HG02943 (cell line): ENCODE measurements at regions not wholly inside any gene's neighbourhood (a gene's known extent, or its start where the extent isn't known, plus 50 kb on each side); places are given as distances from the start of the nearest gene placed in this dataset.
"Not testable (repeated sequence)": the region's sequence is repeated elsewhere in the genome, so short reads cannot be mapped to it uniquely, and the experiment has no call there.

Experiments used
- ATAC-seq: cut with Tn5 transposase; IDR thresholded peaks from one replicate; pipeline ENCODE4 v1.9.1; 2021; ENCODE audit warnings: mild to moderate bottlenecking, low read depth, moderate library complexity; ENCODE audit not compliant: unreplicated experiment

GRCh38 chr6:68038815-68039408 is 596.2 kb upstream of the ADGRB3 start:
- ATAC-seq = no peak

DNA sequence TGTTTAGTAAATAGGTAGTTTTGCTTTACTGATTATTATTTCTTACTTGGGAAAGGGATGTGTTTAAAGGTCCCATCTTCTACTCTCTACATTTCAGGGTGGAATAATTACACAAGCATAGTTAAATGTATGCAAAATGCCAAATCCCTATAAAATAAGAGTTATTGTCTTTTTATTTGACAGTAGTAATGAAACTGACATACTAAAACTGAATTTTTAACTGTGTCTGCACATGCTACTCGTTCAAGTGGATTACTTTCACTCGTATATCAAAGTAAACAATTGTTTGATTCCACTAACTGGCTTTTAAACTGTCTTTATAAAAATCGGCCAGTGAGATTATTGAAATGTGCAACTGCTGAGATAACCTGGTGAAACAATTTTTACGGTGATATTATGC is 602.9 kb upstream of the ADGRB3 start:
- ATAC-seq = no peak

- ATAC-seq = no peak
These were observed 604.0 kb upstream of the ADGRB3 start for GRCh38 chr6:68031054-68031453.

DNA sequence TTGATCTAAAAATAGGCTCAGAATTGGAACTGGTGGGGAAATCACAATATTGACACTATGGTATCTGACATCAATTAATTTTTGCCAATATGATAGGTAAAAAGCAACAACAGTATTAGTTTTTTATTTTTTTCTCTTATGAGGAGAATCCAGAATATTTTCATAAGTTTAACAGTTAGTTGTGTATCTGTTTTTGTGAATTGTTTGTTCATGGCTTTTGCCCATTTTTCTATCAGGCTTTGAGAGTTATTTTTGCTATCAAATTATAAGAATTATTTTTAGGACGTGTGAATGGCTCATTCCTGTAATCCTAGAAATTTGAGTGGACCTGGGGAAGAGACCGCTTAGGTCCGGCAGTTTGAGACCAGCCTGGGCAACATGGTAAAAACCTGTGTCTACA is 608.6 kb upstream of the ADGRB3 start:
- ATAC-seq = no peak

- ATAC-seq = no peak
These were observed 609.3 kb upstream of the ADGRB3 start for GRCh38 chr6:68025764-68026163.

GRCh38 chr6:68024570-68025269 is 610.4 kb upstream of the ADGRB3 start:
- ATAC-seq = no peak

DNA sequence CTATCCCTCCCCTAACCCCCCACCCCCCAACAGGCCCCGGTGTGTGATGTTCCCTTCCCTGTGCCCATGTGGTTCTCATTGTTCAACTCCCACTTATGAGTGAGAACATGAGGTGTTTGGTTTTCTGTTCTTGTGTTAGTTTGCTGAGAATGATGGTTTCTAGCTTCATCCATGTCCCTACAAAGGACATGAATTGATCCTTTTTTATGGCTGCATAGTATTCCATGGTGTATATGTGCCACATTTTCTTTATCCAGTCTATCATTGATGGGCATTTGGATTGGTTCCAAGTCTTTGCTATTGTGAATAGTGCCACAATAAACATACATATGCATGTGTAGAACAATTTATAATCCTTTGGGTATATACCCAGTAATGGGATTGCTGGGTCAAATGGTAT is 612.1 kb upstream of the ADGRB3 start:
- ATAC-seq = not testable (repeated sequence)

DNA sequence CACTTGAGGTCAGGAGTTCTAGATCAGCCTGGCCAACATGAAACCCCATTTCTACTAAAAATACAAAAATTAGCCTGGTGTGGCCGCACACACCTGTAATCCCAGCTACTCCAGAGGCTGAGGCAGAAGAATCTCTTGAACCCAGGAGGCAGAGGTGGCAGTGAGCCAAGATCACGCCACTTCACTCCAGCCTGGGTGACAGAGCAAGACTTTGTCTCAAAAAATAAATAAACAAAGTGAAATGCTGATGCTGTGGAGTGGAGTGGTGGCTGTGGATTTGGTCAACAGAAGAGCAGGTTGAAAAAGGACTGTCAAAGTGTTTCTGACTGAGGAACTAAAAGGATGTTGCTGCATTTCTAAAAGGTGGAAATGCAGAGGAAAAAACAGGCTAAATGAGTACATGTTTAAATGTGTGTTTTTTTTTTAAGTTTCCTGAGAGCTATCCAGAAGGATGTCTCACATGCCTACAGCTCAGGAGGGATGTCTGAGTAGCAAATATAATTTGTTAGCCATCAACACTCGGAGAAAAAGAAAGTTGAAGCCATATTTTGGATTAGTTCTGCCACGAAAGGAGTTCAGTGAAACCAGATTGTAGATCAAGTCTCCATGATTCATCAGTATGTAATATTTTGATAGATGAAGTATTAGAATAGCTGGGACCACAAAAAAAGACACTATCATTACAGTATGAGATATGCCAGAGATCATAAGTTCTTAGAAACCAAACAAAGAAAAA is 621.1 kb upstream of the ADGRB3 start:
- ATAC-seq = no peak

GRCh38 chr6:68012822-68013221 is 622.3 kb upstream of the ADGRB3 start:
- ATAC-seq = no peak

GRCh38 chr6:68010936-68011335 is 624.1 kb upstream of the ADGRB3 start:
- no peak for ATAC-seq

DNA sequence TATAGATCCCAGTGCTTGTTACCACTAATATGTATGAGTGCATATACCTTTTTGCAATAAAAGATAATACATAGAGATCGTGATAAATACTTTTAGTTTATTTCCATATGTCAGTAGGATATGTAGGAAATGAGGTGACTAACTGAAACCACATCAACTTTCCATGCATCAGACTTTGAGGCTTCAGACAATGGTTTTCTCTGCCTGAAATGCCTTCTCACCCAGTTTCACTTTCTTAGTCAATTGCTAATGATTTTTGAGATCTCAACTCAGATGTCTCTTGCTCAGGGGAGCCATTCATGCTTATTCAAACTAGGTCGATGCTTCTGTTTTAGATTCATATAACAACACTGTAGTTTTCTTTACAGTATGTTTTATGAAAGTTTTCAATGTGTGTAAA is 626.6 kb upstream of the ADGRB3 start:
- ATAC-seq = no peak

GRCh38 chr6:68007717-68008116 is 627.4 kb upstream of the ADGRB3 start:
- no peak for ATAC-seq

DNA sequence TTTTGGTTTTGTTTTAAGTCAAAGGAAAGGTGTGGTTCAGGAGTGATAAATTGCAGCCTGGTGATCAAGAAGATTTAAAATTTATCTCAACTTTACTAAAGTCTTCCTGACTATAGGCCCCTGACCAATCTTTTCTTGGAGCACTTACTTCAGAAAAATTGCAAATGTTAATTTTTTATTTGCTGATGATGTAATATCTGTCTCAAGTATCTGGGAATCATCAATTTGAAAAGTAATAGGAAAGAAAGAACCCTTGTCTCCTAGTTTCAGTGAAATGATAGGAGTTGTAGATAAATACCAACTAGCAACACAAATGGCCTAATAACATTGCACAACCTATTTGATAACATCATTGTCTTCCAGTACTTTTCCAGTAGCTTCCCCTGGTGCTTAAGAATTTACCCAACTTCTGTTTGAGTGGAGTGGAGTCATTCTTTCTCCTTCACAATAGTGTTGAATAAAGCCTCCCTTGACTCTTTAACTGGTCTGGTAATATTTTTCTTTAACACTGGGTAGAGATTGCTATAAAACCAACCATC is 648.3 kb upstream of the ADGRB3 start:
- no peak for ATAC-seq

DNA sequence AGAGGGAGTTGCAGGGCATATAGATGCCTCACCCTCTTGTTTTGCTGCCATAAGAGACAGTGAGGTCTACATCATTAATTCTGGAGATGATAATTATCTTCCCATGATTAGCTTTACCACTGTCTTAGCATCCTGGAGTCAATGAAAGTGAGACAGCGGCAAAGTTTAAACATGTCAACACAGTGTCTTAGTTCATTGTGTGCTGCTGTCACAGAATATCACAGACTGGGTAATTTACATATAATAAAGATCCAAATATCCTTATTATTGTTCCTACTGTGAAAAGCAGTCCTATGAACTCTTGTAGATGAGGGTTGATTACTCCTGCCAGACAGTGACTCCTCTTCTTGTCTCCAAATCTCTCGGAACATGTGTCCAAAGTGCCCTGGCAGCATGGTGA is 658.6 kb upstream of the ADGRB3 start:
- no peak for ATAC-seq

DNA sequence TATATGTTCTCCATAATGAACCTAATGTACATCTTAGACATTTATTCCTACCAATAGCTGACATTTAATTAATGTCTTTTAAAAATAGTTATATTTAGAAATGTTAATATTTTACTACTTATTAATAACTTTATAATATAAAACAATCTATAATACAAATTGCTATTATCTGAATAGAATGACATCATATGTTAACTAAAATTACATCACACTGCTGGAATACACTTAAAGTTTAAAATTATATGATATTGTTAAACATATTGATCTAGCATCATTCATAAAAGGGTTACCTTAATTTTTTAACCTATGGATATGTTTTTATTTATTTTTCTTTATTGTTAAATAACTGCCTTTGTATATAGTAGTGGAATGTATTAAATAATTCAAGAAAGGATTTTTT is 660.2 kb upstream of the ADGRB3 start:
- no peak for ATAC-seq

DNA sequence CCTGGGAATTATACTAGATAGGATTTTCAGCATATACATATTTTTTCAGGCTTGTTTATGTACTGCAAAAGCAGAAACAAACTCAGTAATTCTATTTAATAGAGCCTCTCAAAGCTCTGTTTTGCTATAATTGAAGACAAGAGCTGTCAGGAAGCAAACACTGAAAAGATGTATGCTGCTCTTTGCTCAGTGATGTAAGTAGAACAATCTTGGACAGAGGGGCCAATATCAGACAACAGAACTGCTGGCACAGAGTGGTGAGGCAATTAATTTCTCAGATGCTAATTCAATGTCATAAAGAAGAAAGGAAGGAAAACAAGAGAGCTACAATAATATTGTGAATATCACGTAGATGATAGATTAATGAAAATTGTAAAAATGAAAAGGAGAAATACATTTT is 663.3 kb upstream of the ADGRB3 start:
- no peak for ATAC-seq

DNA sequence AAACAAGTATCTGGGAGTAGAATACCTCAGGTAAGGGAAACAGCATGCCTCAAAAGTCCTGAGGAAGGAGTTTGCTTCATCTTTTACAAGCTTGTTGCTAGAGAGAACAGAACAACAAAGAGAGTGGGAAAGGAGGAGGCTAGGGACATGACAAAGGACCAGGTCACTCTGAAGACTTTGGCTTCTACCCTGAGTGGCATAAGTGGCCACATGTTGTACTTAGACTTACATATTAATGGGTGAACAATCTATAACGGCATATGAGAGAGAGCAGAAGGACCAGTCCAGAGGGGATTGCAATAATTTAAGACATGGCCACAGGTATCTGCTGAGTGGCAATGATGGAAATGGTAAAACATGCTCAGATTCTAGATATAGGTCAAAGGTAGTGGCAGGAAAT is 668.3 kb upstream of the ADGRB3 start:
- no peak for ATAC-seq

DNA sequence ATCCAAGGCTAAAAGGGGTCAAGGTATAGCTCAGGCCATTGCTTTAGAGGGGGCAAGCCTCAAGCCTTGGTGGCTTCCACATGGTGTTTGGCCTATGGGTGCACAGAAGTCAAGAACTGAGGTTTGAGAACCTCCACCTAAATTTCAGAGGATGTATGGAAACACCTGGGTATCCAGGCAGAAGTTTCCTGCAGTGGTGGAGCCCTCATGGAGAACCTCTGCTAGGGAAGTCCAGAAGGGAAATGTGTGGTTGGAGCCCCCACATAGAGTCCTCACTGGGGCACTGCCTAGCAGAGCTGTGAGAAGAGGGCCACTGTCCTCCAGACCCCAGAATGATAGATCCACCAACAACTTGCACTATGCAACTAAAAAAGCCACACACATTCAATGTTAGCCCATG is 678.7 kb upstream of the ADGRB3 start:
- no peak for ATAC-seq

DNA sequence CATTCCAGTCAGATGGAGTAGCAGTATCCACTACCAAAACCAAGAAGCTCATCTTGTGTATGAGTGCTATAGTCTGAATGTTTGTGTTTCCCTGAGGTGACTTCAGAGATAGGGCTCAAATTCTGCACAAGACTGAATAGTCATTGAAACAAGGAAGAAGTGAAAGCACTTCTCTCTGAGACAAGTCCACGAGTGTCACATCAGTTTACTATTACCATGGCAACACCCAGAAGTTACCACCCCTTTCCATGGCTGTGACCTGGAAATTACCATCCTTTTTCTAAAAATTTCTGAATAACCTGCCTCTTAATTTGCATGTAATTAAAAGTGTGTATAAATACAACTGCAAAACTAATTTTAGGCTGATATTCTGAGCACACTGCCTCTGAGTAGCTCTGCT is 682.1 kb upstream of the ADGRB3 start:
- ATAC-seq = no peak

DNA sequence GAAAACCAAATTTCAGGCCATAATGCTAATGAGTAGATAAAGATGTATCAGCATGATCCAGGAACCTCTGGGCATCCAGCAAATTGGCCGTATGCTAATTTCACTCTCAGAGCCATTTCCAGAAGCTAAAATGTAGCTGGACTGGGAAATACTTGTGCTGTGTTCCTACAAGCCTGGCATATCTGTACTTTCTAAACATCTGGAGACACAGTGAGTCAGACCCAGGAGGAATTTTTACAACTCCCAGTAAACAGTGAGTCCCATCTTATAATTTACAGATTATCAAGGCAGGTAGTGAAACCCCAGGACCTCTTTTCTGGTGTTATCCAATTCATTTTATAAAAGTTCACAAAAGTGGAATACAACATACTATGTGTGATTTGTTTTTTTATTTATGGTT is 683.0 kb upstream of the ADGRB3 start:
- no peak for ATAC-seq

DNA sequence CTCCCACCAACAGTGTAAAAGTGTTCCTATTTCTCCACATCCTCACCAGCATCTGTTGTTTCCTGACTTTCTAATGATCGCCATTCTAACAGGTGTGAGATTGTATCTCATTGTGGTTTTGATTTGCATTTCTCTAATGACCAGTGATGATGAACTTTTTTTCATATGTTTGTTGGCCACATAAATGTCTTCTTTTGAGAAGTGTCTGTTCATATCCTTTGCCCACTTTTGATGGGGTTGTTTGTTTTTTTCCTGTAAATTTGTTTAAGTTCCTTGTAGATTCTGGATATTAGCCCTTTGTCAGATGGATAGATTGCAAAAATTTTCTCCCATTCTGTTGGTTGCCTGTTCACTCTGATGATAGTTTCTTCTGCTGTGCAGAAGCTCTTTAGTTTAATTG is 687.3 kb upstream of the ADGRB3 start:
- ATAC-seq = not testable (repeated sequence)
